ENCODE measurements at regions not wholly inside any gene's neighbourhood (a gene's known extent, or its start where the extent isn't known, plus 50 kb on each side); places are given as distances from the start of the nearest gene placed in this dataset.

DNA sequence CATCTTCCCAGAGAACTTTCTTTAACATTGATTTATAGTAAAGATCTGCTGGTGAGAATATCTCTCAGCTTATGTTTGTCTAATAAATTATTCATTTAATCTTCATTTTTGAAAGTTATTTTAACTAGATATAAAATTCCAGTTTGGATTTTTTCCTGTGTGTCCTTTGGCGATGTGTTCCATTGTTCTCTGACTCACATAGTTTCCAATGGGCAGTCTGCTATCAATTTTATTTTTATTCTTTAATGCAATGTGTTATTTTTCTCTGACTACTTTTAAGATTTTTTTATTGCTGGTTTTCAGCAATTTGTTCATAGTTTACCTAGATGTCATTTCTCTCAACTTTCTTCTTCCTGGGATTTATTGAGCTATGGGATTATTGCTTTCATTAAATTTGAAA lies 325.2 kb upstream of the POGK start:
- dilution Hi-C loops (cut with MboI; ENCODE audit: extremely low pct_ligation_motif_present, low sequenced_read_pairs), result no loop called here
- H3K9me3 ChIP-seq (replicated peaks; ENCODE audit: control insufficient read depth, insufficient read depth, low read length), result peaks cover 2% of the 10 kb centered on the region

DNA sequence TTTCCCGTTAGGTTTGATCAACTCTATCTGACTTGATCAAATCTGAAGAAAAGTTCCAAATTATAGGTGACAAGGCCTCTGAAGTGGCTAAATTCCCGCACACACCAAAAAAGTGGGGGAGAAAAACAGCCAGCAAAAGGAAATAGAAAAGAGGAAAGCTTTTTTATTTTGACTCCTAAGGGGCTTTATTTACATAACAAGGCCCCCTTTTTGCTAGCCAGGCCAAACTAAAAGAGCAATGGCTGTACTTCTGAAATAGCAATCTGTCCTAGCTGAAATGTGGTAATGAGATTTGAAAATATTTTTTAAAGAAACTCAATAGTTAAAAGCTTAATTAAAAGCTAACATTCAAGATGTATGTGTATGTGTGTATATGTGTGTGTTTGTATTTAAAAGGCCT lies 311.5 kb upstream of the POGK start:
- Histone ChIP-seq H3K9me3 (replicated peaks; ENCODE audit: control insufficient read depth, insufficient read depth, low read length) (no peaks in the 10 kb centered on the region), H4K20me1 (replicated peaks; ENCODE audit: control insufficient read depth, extremely low read depth, insufficient read depth, low read length) (no peaks in the 10 kb centered on the region), H3K9me1 (replicated peaks; ENCODE audit: control insufficient read depth, extremely low read depth, insufficient read depth, low read length) (no peaks in the 10 kb centered on the region), H3K4me1 (ENCODE audit: control insufficient read depth, extremely low read depth, insufficient read depth, low read length) (no peaks in the 10 kb centered on the region), H3K9ac (replicated peaks; ENCODE audit: extremely low read depth, insufficient read depth, low read length) (no peak overlapping the region), H3K36me3 (ENCODE audit: control insufficient read depth in 2 of 2, extremely low read depth in 1 of 2, insufficient read depth in 2 of 2, low read length in 2 of 2) (no peaks in the 10 kb centered on the region), H3K4me2 (ENCODE audit: insufficient read depth, low read length) (no peak overlapping the region), H3K4me3 (replicated peaks in 1 of 3; ENCODE audit: insufficient read depth in 1 of 3, low read depth in 1 of 3, low read length in 3 of 3) (no peak overlapping the region), H2AFZ (ENCODE audit: low read depth, low read length) (no peak overlapping the region), H3K79me2 (ENCODE audit: control insufficient read depth, insufficient read depth, low read length) (no peaks in the 10 kb centered on the region), H3K27me3 (ENCODE audit: control insufficient read depth in 2 of 2, insufficient read depth in 2 of 2, low read length in 2 of 2) (no peaks in the 10 kb centered on the region), H3K27ac (ENCODE audit: insufficient read depth, low read depth, low read length) (no peak overlapping the region)
- CTCF ChIA-PET, result no interaction called here
- intact Hi-C loops (cut with micrococcal nuclease) (no loop called here), dilution Hi-C loops (cut with MboI; ENCODE audit: extremely low pct_ligation_motif_present, low sequenced_read_pairs) (no loop called here)
- no TSS peak for BruUV-seq (replicated peaks)
- POLR2A ChIA-PET, result no interaction called here
- no peak for FAIRE-seq
- TF ChIP-seq, protein P1, sequence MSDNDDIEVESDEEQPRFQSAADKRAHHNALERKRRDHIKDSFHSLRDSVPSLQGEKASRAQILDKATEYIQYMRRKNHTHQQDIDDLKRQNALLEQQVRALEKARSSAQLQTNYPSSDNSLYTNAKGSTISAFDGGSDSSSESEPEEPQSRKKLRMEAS (IDR thresholded peaks at IDR 0.05; ENCODE audit: insufficient read depth, insufficient read length), result no peak
- TF ChIP-seq POLR2AphosphoS5 (IDR thresholded peaks at IDR 0.05; ENCODE audit: insufficient read depth, low read depth, low read length), result no peak
- no peak for DNase-seq (ENCODE audit: low read depth, low spot score)

More for the DNA sequence above, 325.2 kb upstream of the POGK start:
- no peaks in the 10 kb centered on the region for H3K27me3 ChIP-seq (ENCODE audit: control insufficient read depth in 2 of 2, insufficient read depth in 2 of 2, low read length in 2 of 2)
- DNase-seq (ENCODE audit: low read depth, low spot score) (no peak), FAIRE-seq (no peak)
- BruUV-seq (replicated peaks), result no TSS peak
- intact Hi-C loops (cut with micrococcal nuclease), result no loop called here
- H3K4me1 ChIP-seq (ENCODE audit: control insufficient read depth, extremely low read depth, insufficient read depth, low read length), result no peaks in the 10 kb centered on the region
- no peak overlapping the region for H2AFZ ChIP-seq (ENCODE audit: low read depth, low read length)
- no peak overlapping the region for H3K9ac ChIP-seq (replicated peaks; ENCODE audit: extremely low read depth, insufficient read depth, low read length)
- H3K4me2 ChIP-seq (ENCODE audit: insufficient read depth, low read length), result no peak overlapping the region
- TF ChIP-seq FOS (IDR thresholded peaks at IDR 0.05; ENCODE audit: borderline replicate concordance, insufficient read depth, low read length) (no peak), POLR2AphosphoS5 (IDR thresholded peaks at IDR 0.05; ENCODE audit: insufficient read depth, low read depth, low read length) (no peak), MYC (IDR thresholded peaks at IDR 0.05; ENCODE audit: low read depth, low read length) (no peak), POLR2A (IDR thresholded peaks at IDR 0.05; ENCODE audit: low read depth, low read length) (no peak), JUN (IDR thresholded peaks at IDR 0.05; ENCODE audit: borderline replicate concordance, insufficient read depth, insufficient read length, low read depth) (no peak), GATA2 (IDR thresholded peaks at IDR 0.05; ENCODE audit: insufficient read depth, insufficient read length, low read depth, low read length) (no peak), EZH2 (IDR thresholded peaks at IDR 0.05; ENCODE audit: borderline replicate concordance, low read depth, low read length, severe bottlenecking) (no peak)
- TF ChIP-seq, protein P2, sequence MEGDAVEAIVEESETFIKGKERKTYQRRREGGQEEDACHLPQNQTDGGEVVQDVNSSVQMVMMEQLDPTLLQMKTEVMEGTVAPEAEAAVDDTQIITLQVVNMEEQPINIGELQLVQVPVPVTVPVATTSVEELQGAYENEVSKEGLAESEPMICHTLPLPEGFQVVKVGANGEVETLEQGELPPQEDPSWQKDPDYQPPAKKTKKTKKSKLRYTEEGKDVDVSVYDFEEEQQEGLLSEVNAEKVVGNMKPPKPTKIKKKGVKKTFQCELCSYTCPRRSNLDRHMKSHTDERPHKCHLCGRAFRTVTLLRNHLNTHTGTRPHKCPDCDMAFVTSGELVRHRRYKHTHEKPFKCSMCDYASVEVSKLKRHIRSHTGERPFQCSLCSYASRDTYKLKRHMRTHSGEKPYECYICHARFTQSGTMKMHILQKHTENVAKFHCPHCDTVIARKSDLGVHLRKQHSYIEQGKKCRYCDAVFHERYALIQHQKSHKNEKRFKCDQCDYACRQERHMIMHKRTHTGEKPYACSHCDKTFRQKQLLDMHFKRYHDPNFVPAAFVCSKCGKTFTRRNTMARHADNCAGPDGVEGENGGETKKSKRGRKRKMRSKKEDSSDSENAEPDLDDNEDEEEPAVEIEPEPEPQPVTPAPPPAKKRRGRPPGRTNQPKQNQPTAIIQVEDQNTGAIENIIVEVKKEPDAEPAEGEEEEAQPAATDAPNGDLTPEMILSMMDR (IDR thresholded peaks at IDR 0.05; ENCODE audit: extremely low read depth in 1 of 2, insufficient read depth in 1 of 2, low read depth in 1 of 2, low read length in 2 of 2), result no peak
- H4K20me1 ChIP-seq (replicated peaks; ENCODE audit: control insufficient read depth, extremely low read depth, insufficient read depth, low read length), result no peaks in the 10 kb centered on the region
- H3K9me1 ChIP-seq (replicated peaks; ENCODE audit: control insufficient read depth, extremely low read depth, insufficient read depth, low read length), result no peaks in the 10 kb centered on the region
- no peaks in the 10 kb centered on the region for H3K79me2 ChIP-seq (ENCODE audit: control insufficient read depth, insufficient read depth, low read length)
- H3K27ac ChIP-seq (ENCODE audit: insufficient read depth, low read depth, low read length), result no peak overlapping the region
- no peaks in the 10 kb centered on the region for H3K36me3 ChIP-seq (ENCODE audit: control insufficient read depth in 2 of 2, extremely low read depth in 1 of 2, insufficient read depth in 2 of 2, low read length in 2 of 2)
- ChIA-PET CTCF (interaction anchor here (1.2 kb wide), 1 partner anchor 35 kb away, joined by 4 read pairs; no protein-coding TSS in a partner anchor), POLR2A (no interaction called here)
- H3K4me3 ChIP-seq (replicated peaks in 1 of 3; ENCODE audit: insufficient read depth in 1 of 3, low read depth in 1 of 3, low read length in 3 of 3), result no peak overlapping the region

Measured in endothelial cell of umbilical vein (primary cell).